HG02943 (cell line): ENCODE measurements at regions not wholly inside any gene's neighbourhood (a gene's known extent, or its start where the extent isn't known, plus 50 kb on each side); places are given as distances from the start of the nearest gene placed in this dataset.
"Not testable (repeated sequence)": the region's sequence is repeated elsewhere in the genome, so short reads cannot be mapped to it uniquely, and the experiment has no call there.

ENCODE experiments used
- ATAC-seq: cut with Tn5 transposase; IDR thresholded peaks from one replicate; pipeline ENCODE4 v1.9.1; 2021; ENCODE audit warnings: mild to moderate bottlenecking, low read depth, moderate library complexity; ENCODE audit not compliant: unreplicated experiment

DNA sequence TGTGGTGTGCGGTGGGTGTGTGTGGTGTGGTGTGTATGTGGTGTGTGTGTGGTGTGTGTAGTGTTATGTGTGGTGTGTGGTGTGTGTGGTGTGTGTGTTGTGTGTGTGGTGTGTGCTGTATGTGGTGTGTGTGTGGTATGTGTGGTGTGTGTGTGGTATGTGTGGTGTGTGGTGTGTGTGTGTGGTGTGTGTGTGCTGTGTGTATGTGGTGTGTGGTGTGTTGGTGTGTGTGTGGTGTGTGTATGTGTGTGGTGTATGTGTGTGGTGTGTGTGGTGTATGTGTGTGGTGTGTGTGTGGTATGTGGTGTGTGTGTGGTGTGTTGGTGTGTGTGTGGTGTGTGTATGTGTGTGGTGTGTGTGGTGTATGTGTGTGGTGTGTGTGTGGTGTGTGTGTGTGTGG lies 144.3 kb downstream of the HSD17B3 start:
- ATAC-seq = no peak

DNA sequence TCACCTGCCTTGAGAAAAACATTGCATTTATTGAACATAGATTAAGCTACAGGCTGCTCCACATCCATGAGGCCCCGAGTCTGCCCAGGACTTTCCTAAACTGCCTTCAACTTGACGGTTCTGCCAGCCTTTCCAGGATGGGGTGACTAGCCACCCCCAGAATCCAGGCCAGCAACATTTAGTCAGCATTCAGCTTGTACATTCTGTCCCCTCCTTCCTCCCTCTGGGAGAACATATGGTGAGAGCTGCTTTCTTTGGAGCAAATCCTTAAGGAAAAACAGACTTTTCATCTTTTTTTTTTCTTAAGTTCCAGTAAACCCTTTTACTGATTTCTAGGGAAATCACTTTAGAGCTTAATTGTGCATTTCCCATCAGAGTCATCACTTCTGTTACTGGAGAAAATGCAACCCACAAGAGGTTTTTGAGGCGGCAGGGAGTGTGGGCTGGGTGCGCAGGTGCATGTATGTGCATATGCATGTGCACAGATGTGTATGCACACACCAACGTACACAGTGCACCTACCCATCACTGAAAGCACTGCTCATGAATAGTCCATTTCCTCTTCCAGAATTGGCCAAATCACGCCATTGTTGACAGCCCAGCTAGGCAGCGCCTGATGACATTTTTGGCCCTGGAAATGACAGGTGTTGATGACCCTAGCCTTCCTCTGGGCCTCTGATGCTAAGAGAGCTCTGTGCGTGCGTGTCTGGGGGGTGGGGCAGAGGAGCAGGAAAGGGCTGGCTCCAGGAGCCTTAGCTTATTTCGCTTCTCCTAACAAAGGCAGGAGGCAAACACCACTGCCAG lies 145.6 kb downstream of the HSD17B3 start:
- no peak for ATAC-seq

DNA sequence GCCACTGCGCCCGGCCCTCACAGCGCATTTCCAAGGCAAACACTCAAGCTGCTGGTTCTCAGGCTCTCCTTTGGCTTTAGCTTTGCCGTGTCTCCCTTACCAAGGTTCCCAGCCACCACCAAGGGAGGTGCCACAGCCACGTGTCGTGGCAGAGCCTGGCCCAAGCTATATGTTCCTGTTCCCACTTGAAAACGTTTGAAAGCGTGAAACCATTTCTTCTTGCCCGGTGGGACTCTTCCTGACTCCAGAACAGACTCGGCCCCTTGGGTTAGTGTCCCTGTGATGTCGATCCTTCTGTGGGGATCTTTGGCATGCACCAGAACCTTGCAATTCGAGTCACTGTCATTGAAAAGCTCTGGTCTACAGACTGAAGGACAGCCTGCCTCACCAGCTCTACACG lies 147.9 kb downstream of the HSD17B3 start:
- ATAC-seq = no peak

GRCh38 chr9:96152550-96152949 lies 149.4 kb downstream of the HSD17B3 start:
- ATAC-seq = no peak

DNA sequence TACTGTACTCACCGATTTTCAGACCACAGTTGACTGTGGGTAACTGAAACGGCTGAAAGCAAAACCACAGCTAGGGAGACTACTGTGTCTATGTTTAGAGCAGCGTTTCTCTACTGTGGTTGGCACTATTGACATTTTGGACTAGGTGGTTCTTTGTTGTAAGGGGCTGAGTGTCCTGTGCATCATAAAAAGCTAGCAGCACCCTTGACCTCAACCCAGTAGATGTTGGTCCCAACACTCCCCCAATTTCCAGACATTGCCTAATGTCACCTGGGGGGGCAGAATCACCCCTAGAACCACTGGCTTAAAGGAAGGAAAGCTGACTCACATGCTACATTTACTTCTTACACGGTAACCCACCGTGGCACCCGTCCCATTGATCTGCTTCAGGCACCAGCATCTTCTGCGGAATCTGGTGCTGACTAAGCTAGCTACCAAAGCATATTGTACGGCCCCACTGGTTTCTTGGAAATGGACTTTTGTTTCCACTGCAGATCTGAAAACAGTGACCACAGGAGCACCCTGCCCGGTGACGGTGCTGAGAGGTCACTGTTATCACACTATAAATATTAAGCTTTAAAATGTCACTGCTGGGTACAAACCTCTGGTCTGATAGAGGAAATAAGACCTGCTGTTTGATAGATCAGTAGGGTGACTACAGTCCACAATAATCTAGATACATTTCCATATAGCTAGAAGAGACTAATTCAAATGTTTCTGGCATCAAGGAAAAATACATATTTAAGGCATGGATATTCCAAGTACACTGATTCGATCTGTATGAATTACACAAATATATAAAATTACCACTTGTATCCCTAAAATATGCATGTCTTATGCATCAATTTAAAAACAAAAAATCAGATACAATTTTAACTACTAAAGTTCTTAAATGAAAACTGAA lies 151.4 kb downstream of the HSD17B3 start:
- peak; percentile 88 for ATAC-seq

- peak; percentile 56 for ATAC-seq
These were observed 152.3 kb downstream of the HSD17B3 start for GRCh38 chr9:96149533-96150280.

DNA sequence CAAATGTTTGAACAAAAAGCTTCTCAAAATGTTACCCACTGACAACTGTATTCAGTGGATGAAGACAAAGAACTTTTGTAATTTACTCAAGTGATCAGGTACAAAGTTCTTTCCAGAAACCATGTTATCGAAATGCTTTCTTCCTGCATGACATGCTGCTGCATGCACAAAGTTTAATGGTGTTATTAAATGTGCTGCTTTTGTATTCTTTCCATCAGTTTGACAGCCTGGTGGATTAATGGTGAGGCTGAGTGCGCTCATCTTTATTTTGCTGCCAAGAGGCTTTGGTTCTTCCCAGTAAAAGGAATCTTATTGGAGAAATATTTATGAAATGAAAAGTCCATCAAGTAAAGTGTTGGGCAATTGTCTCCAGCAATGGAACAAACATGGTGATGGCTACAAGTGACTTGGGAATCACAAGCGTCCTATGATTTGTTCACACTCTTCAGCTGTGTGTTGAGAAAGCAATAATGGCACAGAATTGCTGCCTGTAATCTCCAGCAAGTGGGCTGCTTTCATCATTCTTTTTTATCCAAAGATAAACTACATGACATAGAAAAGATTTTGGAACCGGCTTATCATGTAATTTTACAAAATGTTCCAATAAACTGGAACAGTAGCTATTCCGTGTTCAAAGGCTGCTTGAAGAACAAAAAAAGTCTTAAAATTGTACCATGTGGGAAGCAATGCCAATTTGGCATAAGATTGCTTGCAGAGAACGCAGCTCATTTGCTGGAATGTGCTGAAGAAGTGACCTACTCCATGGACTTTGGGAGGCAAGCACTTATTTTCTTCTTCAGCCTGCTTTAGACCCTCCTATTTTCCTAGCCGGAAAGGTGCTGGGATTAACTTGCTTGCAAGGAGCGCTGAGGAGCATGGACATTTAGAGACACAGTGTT lies 153.1 kb downstream of the HSD17B3 start:
- ATAC-seq = no peak

DNA sequence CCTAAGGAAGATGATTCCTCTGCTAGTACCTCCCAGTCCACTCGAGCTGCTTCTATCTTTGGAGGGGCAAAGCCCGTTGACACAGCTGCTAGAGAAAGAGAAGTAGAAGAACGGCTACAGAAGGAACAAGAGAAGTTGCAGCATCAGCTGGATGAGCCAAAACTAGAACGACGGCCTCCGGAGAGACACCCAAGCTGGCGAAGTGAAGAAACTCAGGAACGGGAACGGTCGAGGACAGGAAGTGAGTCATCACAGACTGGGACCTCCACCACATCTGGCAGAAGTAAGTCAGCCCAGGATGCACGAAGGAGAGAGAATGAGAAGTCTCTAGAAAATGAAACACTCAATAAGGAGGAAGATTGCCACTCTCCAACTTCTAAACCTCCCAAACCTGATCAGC lies 154.9 kb downstream of the HSD17B3 start:
- ATAC-seq = not testable (repeated sequence)

DNA sequence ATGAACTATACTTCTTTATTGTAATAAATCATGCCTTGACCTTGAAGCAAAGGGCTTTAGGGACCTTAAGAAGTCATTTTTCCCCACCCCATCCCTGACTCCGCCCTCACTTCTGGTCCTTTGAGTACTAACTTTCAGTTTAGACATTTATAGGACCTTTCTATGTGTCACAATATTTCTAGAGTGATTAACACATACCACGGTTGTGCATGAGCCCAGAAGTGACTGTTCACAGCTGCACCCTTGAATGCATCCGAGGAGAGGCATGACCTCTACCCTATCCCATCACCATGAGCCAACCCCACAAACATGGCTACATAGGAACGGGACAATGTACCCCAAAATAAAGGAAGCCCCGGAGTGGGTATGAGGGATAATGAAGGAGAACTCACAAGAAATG lies 160.3 kb downstream of the HSD17B3 start:
- no peak for ATAC-seq

DNA sequence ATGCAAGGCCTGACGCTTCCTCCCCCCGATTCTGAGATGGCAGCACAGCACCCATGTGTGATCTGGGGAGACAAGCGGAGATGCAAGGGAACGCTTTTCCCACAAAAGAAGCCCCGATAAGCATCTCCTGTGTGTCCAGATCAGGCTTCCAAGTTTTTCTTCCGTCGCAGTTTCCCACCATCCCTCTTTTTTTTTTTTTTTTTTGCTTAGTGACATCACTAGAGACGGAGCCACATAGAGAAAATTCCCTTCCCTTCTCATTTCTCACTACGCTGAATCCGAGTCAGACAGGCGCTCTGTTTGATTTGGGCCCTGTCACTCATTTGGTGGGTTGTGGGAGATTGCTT lies 160.9 kb downstream of the HSD17B3 start:
- ATAC-seq = no peak

DNA sequence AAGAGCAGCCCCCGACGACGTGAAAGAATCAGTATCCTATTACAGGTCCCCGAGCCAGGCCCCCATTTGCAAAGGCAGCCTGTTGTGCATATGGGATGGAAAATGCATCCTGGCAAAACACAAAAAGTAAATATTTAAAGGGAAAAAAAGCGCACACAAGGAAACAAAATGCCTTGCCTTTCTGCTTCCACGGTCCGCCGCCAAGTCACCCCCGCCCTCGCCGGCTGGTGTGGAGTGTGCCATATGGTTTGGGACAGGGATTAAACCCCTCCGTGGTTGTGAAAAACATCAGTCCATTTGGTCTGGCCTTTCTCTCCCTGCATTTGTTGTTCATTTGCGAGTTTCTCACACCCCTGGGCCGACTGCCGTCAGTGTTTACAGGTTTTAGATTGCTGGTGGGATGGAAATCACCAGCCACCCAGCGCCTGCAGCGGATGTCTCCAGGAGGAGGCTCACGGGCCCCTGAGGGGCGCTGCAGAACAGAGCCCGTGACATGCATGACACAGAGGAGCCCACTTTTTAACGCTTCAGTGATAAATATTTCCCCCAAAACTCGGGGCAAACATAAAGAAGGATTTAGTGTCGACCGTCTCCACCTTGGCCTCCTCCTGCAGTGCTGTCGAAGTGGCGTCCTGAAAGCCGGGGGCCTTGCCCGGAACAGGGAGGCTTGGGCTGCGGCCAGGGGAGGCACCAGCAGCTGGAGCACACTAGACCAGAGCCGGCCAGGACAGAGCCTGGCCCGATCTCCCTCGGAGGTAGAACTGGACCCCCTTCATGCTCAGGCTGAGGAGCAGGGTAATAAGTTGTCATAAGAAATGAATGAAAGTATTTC lies 161.5 kb downstream of the HSD17B3 start:
- no peak for ATAC-seq

- ATAC-seq = no peak
These were observed 162.2 kb downstream of the HSD17B3 start for GRCh38 chr9:96139592-96140295.

DNA sequence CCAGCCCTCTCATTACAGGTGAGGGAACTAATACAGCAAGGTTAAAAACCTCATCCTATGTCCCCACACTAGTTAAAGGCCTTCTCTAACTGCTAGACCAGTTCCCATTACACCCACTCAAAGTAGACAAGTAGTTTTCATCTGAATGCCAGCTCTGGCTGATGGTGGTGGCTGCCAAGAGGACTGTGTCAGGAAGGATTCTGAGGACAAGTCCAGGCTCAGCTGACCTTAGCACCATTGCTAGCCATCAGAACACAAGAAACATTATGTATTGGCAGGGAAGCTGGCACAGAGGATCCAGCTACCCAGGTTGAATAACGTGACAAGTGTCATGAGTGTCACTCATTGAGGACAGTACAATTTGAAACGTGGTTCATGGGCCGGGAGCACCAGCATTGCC lies 163.4 kb downstream of the HSD17B3 start:
- no peak for ATAC-seq

DNA sequence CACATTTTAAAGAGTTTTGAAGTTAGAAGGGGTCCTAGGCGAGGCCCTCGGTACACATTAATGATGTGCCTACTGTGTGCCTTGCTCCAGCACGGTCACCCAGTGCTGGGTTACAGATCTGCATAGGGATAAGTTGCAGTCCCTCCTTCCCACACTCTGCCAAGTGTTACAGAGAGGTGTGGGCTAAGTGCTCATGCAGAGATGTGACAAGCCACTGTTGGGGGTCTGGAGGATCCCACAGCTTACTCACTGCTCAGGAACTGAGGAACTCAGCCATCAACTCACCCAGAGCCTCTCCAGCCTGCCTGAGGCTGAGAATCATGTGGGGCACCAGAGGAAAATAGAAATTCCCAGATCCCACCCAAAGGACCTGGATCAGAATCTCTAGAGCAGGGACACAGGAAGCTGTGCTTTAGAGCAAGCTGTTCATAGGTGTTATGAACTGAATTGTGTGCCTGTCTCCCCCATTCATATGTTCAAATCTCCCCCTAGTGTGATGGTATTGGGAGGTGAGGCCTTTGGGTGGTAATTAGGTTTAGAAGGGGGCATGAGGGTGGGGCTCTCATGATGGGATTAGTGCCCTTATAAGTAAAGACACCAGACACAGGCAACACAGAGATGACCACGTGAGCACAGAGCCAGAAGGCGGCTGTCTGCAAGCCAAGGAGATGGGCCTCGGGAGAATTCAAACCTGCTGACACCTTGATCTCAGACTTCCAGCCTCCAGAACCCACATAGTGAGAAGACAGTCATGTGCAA lies 164.1 kb downstream of the HSD17B3 start:
- peak; percentile 29 for ATAC-seq

DNA sequence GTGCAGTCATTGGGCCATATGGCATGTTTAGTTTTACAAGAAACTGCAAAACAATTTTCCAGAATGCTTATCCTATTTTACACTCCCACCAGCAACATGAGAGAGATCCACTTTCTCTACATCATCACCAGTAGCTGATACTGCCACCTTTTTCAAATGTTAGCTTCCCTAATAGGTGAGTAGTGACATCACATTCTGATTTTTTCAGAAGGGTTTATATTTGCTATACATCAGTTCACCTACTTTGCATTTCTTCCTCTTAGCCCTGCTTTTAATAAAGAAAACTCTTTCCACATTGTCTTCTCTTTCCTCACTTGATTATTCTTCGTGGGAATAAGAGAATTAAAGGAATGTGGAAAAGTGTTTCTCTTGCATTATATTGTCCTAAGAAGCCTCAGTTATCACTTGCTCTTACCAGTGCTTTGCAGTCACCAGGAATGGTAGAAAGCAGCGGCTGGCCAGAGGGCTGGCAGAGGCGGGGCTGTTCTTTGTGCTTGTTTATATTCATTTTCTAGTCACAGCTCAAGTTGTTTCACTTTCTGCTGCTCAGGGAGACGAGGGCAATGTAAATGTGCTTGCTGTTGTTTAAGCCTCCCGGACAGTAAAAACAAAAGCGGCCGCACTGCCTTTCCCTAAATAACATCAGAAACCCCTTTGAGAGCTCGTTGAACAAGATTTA lies 164.8 kb downstream of the HSD17B3 start:
- ATAC-seq = peak; percentile 95

GRCh38 chr9:96135753-96136290 lies 166.2 kb downstream of the HSD17B3 start:
- no peak for ATAC-seq
